Fibroblast of upper back skin (primary cell): ENCODE measurements at regions not wholly inside any gene's neighbourhood (a gene's known extent, or its start where the extent isn't known, plus 50 kb on each side); places are given as distances from the start of the nearest gene placed in this dataset.
"Not testable (repeated sequence)": the region's sequence is repeated elsewhere in the genome, so short reads cannot be mapped to it uniquely, and the experiment has no call there.

Source experiments
- DNase-seq: peaks from one replicate; pipeline ENCODE4 v3.0.0-alpha.2; 2013

GRCh38 chr2:186399082-186399644, 86.9 kb upstream of the ZC3H15 start:
- DNase-seq, result no peak

GRCh38 chr2:186405842-186406241, 80.2 kb upstream of the ZC3H15 start:
- no peak for DNase-seq

GRCh38 chr2:186407611-186408010, 78.4 kb upstream of the ZC3H15 start:
- DNase-seq, result no peak

GRCh38 chr2:186410802-186411201, 75.3 kb upstream of the ZC3H15 start:
- no peak for DNase-seq

- peak; percentile 72 for DNase-seq
These were observed 63.8 kb upstream of the ZC3H15 start for GRCh38 chr2:186422226-186422625.

GRCh38 chr2:186423481-186423880, 62.6 kb upstream of the ZC3H15 start:
- no peak for DNase-seq

- DNase-seq, result no peak
These were observed 61.8 kb upstream of the ZC3H15 start for GRCh38 chr2:186424265-186424664.

- DNase-seq, result no peak
These were observed 60.5 kb upstream of the ZC3H15 start for GRCh38 chr2:186425576-186425975.

- DNase-seq, result no peak
These were observed 59.7 kb upstream of the ZC3H15 start for GRCh38 chr2:186426153-186427016.

- not testable (repeated sequence) for DNase-seq
These were observed 59.1 kb upstream of the ZC3H15 start for GRCh38 chr2:186427017-186427350.

GRCh38 chr2:186427970-186428369, 58.1 kb upstream of the ZC3H15 start:
- no peak for DNase-seq

GRCh38 chr2:186429104-186429503, 57.0 kb upstream of the ZC3H15 start:
- DNase-seq, result peak; percentile 2

GRCh38 chr2:186431306-186431705, 54.8 kb upstream of the ZC3H15 start:
- DNase-seq, result no peak

- no peak for DNase-seq
These were observed 53.0 kb upstream of the ZC3H15 start for GRCh38 chr2:186433040-186433439.

- no peak for DNase-seq
These were observed 52.2 kb upstream of the ZC3H15 start for GRCh38 chr2:186433777-186434432.
